ENCODE measurements at regions not wholly inside any gene's neighbourhood (a gene's known extent, or its start where the extent isn't known, plus 50 kb on each side); places are given as distances from the start of the nearest gene placed in this dataset.

GRCh38 chr15:98446083-98446482, 202.3 kb upstream of the IGF1R start:
- no peak for DNase-seq
- Histone ChIP-seq H3K9me3 (no peaks in the 10 kb centered on the region), H3K27me3 (peaks cover 46% of the 10 kb centered on the region), H3K4me1 (no peaks in the 10 kb centered on the region; the same call in 1 of the 2 replicates), H3K36me3 (no peaks in the 10 kb centered on the region), H3K4me3 (ENCODE audit: low read depth, low read length) (no peak overlapping the region)
- no peak for TF ChIP-seq CTCF (IDR thresholded peaks at IDR 0.05; ENCODE audit: low read depth, low read length)

DNA sequence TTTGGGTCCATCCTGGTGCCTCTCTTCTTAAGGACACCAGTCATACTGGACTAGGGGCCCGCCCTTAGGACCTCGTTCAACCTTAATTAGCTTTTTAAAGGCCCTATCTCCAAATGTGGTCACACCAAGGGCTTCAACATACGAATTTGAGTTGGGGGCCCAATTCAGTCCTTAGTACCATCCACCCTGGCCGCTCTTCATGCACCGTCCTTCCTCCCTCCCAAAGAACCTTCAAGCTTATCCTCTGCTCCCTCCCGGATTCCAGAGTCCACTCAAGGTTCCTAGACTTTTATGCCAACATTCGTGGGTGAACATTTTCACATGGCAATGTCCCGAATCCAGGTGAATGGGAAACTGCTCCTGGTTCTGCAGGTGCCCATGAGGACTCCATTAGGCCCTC, 201.3 kb upstream of the IGF1R start:
- H3K9me3 ChIP-seq: no peaks in the 10 kb centered on the region
- DNase-seq: no peak
- H3K36me3 ChIP-seq: no peaks in the 10 kb centered on the region
- H3K4me1 ChIP-seq: no peaks in the 10 kb centered on the region; the same call in 1 of the 2 replicates
- no peak for TF ChIP-seq CTCF (IDR thresholded peaks at IDR 0.05; ENCODE audit: low read depth, low read length)
- peaks cover 42% of the 10 kb centered on the region for H3K27me3 ChIP-seq
- no peak overlapping the region for H3K4me3 ChIP-seq (ENCODE audit: low read depth, low read length)

GRCh38 chr15:98451236-98451635, 197.1 kb upstream of the IGF1R start:
- no peaks in the 10 kb centered on the region for H3K4me1 ChIP-seq
- DNase-seq: no peak
- no peaks in the 10 kb centered on the region for H3K36me3 ChIP-seq
- no peak overlapping the region for H3K4me3 ChIP-seq (ENCODE audit: low read depth, low read length)
- TF ChIP-seq CTCF (IDR thresholded peaks at IDR 0.05; ENCODE audit: low read depth, low read length): no peak
- H3K9me3 ChIP-seq: no peaks in the 10 kb centered on the region
- peaks cover 25% of the 10 kb centered on the region for H3K27me3 ChIP-seq

DNA sequence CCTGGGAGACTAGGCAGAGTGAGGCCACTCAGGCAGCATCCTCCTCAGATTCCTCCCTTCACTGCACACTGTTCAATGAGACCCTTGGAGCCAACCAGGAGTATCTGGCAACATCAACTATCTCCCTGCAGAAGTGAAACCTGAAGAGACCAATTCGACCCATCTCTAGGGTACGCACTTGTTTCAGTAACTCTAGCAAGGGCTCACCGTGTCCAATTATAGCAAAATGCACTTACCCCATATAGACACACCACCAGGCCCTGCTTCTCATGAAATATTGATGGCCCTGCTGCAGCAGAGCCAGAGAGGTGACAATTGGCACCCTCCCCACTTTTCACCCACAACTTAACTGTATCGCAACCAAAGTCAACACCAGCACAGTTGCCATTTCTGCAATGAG, 196.1 kb upstream of the IGF1R start:
- peaks cover 22% of the 10 kb centered on the region for H3K27me3 ChIP-seq
- no peaks in the 10 kb centered on the region for H3K9me3 ChIP-seq
- H3K4me1 ChIP-seq: no peaks in the 10 kb centered on the region
- H3K4me3 ChIP-seq (ENCODE audit: low read depth, low read length): no peak overlapping the region
- no peak for DNase-seq
- no peaks in the 10 kb centered on the region for H3K36me3 ChIP-seq
- no peak for TF ChIP-seq CTCF (IDR thresholded peaks at IDR 0.05; ENCODE audit: low read depth, low read length)

- TF ChIP-seq CTCF (IDR thresholded peaks at IDR 0.05; ENCODE audit: low read depth, low read length): no peak
- Histone ChIP-seq H3K4me1 (no peaks in the 10 kb centered on the region), H3K36me3 (no peaks in the 10 kb centered on the region), H3K27me3 (peaks cover 12% of the 10 kb centered on the region), H3K9me3 (no peaks in the 10 kb centered on the region), H3K4me3 (ENCODE audit: low read depth, low read length) (no peak overlapping the region)
- no peak for DNase-seq
These were observed 192.4 kb upstream of the IGF1R start for GRCh38 chr15:98455904-98456303.

GRCh38 chr15:98476559-98476958, 171.8 kb upstream of the IGF1R start:
- Histone ChIP-seq H3K9me3 (no peaks in the 10 kb centered on the region; the same call in 1 of the 2 replicates), H3K4me3 (ENCODE audit: low read depth, low read length) (no peak overlapping the region), H3K27me3 (peaks cover 20% of the 10 kb centered on the region), H3K4me1 (no peaks in the 10 kb centered on the region), H3K36me3 (no peaks in the 10 kb centered on the region)
- TF ChIP-seq CTCF (IDR thresholded peaks at IDR 0.05; ENCODE audit: low read depth, low read length): no peak
- no peak for DNase-seq

Measured in BE2C (cell line).